Erythroblast (primary cell): ENCODE measurements at regions not wholly inside any gene's neighbourhood (a gene's known extent, or its start where the extent isn't known, plus 50 kb on each side); places are given as distances from the start of the nearest gene placed in this dataset.

ENCODE experiments used
- DNase-seq, 2 experiments: peaks; one replicate each; lab custom pipeline; 2025; lab: John Stamatoyannopoulos, UW
- GATA1 ChIP-seq: IDR thresholded peaks from 2 replicates; pipeline ENCODE4 v1.6.1; 2011; ENCODE audit warnings: low read depth, mild to moderate bottlenecking, control low read depth, low read length, moderate library complexity
- POLR2A ChIP-seq: IDR thresholded peaks from 2 replicates; pipeline ENCODE4 v1.6.1; 2011; ENCODE audit warnings: mild to moderate bottlenecking, low read length

DNA sequence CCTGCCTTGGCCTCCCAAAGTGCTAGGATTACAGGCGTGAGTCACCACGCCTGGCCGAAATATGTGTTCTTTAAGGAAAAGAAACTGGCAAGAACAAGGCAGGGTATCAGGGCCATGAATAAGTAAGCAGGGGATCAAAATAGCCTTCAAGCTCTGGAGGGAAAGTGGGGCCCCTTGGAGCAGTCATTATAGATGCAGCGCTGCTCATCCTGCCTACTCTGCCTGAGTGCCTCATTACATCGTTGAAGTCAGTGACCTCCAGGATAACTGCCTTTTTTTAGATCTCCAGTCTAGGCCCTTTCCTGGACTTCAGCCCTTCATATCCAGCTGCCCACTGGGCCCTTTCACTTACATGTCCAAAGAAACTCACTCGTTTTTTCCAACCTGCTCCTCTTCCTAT lies 69.8 kb upstream of the PPM1B start:
- no peak for DNase-seq
- TF ChIP-seq GATA1 = no peak
- no peak for TF ChIP-seq POLR2A

DNA sequence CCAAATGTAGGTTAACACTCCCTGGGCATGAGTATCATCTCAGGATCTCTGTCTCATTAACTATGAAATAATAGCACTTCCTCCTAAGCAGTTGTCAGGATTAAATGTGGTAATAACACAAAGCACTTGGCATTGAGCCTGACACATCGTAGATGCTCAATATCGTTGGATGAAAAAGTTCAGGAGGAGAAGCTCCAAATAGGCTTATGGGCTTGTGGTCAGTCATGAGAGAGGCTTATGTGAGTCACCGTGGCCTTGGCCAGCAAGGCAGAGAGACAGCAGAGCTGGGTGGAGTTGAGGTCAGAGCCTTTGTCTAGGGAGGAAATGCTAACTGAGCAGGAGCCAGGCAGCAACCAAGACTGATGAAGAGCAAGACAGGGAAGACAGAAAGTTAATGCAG lies 68.3 kb upstream of the PPM1B start:
- TF ChIP-seq POLR2A (no peak), GATA1 (no peak)
- no peak for DNase-seq

DNA sequence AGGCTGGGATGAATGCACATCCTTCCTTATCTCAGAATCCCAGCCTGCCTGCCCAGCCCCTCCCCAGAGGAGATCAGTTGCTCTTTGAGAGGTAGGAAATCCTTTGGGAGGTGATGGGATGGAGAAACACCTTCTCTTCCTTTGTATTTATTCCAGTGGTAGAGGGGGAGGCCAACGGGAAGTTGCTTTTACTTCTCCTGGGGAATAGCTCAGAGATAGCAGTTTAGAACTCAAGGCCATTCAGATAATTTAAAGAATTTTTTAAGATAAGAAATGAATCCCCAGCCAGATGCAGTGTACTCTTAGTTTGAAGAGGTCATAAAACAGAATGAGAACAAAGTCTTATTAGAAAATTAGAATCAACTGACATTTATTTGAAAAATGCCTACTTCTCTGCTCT lies 67.4 kb upstream of the PPM1B start:
- no peak for TF ChIP-seq GATA1
- TF ChIP-seq POLR2A = no peak
- DNase-seq = no peak

DNA sequence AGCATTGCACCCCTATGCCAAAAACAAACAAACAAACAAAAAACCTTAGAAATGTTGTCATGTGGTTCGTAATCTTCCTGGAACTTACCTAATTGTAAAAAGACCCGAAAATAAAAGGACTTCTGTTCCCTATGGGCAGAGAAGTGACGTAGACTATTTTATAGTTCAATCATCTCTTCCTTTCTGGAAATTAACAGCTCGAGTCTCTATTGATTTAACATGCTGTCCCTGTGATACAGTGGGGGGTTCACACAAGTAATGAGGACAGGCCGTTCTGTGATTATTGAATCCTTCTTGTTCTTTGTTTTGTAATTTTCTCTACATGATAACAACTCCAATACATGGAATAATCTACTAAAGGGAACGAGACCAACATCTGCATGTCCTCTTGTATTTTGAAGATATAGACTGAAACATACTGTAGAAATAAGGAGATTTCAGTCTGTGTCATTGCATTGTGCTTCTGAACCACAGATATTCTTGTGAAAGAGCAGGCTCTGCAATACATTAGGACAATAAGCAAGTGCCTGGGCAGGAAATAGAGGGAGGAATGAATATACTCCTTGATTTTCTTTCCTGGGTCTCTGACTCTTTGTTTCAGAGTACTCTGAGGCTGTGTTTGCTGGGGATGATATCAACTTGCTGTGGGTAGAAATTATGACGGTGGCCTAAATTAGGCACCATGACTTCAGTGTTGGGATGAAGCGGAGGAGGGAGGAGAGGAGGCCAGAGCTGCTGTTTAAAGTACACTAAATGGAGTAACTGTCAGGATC lies 65.7 kb upstream of the PPM1B start:
- DNase-seq = no peak
- no peak for TF ChIP-seq GATA1
- no peak for TF ChIP-seq POLR2A

DNA sequence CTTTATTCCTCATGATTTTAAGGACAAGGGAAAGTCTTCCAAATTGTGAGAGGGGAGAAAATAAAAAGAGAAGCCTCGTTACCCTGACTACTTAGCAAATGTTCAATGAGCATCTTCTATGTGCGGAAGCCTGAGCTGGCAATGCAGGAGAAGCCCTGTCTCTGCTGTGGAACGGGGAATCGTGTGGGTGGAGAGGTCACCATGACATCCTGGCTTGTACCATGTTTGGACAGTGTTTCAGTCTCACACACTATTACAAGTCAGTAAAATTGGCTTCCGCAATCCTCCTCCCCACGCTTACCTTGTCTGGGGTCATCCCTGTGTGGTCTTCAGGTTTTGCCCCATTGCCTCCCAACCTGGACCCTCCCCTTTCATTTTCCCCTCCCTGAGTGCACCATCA lies 65.0 kb upstream of the PPM1B start:
- DNase-seq = no peak
- TF ChIP-seq GATA1 = no peak
- no peak for TF ChIP-seq POLR2A

DNA sequence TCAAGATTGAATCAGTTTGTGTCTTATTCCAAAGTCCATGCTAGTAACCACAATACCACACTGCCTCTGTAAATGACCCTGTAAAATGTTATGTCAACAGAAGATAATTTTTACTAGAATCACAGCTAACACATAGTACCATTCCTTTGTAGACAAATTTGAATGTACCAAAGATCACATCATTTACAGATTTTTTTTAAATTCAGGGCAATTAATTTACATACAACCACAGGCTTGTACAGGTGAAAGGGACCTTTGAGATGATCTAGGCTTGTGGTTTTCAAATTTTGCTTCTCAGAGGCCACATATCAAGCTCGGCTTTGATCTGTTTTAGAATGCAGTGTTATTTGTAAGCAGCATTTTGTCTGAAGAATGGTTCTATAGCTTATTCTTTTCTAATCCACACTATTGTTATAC lies 63.8 kb upstream of the PPM1B start:
- no peak for DNase-seq
- TF ChIP-seq POLR2A (no peak), GATA1 (no peak)

DNA sequence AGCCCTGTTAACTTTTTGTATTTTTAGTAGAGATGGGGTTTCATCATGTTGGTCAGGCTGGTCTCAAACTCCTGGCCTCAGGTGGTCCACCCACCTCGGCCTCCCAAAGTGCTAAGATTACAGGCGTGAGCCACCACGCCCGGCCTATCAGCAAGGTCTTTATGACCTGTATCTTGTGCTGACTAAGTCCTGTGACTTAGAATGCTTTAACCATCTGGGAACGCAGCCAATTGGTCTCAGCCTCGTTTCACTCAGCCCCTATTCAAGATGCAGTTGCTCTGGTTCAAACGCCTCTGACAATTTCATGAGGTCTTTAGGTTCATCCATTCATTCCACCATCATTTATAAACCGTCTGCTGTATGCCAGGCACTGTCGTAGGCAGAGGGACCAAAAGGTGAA lies 62.2 kb upstream of the PPM1B start:
- peak in 1 of 2 experiments; percentile 5 for DNase-seq

DNA sequence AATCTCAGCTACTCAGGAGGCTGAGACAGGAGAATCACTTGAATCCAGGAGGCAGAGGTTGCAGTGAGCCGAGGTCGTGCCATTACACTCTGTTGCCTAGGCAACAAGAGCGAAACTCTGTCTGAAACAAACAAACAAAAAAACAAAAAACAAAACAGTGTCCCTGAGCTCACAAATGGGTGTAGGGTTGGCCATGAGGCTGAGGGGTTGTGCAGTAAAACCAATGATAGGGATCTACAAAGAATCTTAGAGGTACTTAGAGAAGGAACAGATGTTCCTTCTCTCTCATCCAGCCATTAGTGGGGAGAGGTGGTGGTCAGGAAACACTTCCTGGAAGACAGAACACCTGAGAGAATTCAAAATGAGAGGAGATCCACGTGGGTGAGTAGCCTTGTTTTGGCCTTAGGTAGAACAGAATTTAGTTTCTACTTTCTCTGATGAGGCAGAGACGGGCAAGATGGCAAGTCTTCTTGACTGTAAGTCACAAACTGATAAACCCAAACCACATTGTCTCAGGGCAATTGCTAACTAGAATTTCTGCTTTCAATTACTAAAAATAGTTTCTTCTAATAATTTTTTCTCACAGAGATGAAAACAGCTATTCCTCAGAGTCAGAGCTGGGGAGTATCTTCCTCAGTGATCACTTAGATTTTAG lies 61.5 kb upstream of the PPM1B start:
- no peak for DNase-seq
- TF ChIP-seq GATA1 (no peak), POLR2A (no peak)

DNA sequence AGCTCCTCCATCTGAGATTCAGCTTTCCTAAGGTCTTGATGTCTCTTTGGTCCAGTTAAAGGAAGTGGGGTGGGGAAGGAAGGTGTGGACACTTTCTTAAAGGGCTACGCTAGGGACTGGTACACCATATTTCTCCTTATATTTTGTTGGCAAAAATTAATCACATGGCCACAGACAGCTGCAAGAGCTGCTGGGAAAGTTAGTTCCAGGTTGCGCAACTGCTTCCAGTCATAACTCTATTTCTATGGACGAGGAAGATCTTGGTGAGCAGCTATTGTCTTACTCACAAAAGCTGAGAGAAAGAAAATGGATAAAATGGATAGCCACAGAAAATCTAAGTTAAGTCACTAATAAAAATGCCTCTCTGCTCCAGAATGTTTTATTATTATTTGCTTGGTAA lies 60.7 kb upstream of the PPM1B start:
- DNase-seq = no peak

DNA sequence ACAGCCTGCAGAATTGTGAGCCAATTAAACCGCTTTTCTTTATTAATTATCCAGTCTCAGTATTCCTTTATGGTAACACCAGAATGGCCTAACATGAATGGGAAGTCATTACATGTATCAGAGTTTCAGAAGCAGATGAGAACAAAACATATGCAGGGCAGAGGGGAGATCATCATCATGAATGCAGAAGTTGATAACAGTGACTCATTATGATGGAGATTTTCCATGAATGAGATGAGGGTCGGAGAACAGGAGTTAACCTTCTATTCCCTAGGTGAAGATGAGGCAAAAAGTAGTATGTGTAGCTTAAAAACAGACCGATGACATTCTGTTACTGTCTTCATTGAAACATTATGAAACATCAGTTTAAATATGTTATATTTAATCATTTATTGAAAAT lies 59.5 kb upstream of the PPM1B start:
- DNase-seq = no peak
- TF ChIP-seq POLR2A = no peak
- no peak for TF ChIP-seq GATA1

More for the DNA sequence above, 60.7 kb upstream of the PPM1B start:
- TF ChIP-seq POLR2A (no peak), GATA1 (no peak)

DNA sequence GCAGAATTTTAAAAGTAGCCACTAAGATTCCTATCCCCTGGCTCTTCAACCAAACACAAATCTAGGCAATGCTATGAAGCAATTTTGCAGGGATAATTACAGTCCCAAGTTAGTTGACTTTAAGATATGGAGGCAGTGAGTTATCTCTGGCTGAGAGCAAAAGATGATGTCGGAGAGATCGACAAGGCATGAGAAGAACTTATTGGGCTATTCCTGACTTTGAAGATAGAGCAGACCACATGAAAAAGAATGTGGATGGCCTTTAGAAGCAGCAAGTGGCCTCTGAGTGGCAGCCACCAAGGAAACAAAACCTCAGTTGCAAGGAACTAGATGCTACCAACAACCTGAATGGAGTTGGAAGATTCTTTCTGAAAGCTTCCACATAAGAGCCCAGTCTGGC lies 58.2 kb upstream of the PPM1B start:
- TF ChIP-seq POLR2A = no peak
- no peak for DNase-seq

DNA sequence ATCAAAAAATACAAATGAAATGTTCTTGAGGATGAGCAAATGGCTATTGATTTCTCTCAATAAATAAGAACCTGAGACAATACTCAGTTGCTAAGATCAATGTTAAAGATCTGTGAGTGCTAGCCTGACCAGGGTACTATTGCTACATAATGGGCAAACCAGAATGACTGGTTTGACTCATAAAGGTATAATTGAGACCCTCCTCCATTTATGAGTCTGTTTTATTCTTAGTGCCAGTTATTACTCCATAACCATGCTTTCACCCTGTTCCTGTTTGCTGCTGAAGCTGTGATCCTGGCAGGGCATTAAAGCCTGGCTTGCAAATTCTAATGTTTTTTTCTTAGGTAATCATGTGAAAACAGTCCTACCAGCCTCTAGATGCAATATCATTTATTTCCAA lies 56.6 kb upstream of the PPM1B start:
- no peak for TF ChIP-seq POLR2A
- no peak for TF ChIP-seq GATA1
- no peak for DNase-seq

DNA sequence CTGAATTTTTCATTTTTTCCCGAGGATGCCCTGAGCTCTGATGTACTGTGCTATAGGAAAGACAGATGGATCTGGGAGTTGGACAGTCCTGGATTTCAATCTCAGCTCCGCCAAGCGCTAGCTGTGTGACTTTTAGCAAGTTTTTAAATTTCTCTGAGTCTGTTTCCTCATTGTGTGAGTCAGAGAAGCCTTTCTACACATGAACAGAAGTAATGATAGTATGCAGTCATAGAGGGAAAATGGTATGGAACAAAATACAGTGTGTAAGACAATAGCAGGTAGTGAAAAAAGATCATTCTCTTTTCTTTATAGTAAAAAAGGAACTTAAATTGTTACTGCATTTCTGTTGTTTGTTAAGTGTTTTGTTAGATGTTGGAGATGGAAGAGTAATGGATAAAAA lies 52.4 kb upstream of the PPM1B start:
- TF ChIP-seq POLR2A = no peak
- TF ChIP-seq GATA1 = no peak
- DNase-seq = no peak

DNA sequence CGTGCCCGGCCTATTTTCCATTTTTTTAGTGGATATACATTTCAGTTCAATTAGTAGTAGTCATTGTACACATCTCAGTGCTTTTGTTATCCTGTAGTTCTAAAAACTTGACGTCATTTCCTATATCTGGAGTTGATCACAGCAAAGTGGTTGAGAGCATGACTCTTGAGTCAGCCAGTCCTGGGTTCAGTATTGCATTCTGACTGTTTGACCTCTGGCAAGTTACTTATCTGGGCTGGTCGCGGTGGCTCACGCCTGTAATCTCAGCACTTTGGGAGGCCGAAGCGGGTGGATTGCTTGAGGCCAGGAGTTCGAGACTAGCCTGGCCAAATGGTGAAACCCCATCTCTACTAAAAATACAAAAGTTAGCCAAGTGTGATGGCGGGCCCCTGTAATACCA lies 50.4 kb upstream of the PPM1B start:
- peak in 1 of 2 experiments; percentile 13 for DNase-seq
- TF ChIP-seq POLR2A = no peak
- TF ChIP-seq GATA1 = no peak
